Fibroblast of skin of scalp (primary cell): ENCODE measurements at regions not wholly inside any gene's neighbourhood (a gene's known extent, or its start where the extent isn't known, plus 50 kb on each side); places are given as distances from the start of the nearest gene placed in this dataset.
A peak's percentile ranks its signal among the peaks of the same experiment; 100 is the strongest.

Source experiments
- DNase-seq: peaks from one replicate; pipeline ENCODE4 v3.0.0-alpha.2; 2013

- peak; percentile 34 for DNase-seq
Measured at GRCh38 chr11:92276773-92277172, 52.2 kb downstream of the FAT3 start.

GRCh38 chr11:92277871-92278270, 53.3 kb downstream of the FAT3 start:
- DNase-seq: peak; percentile 50

- peak; percentile 25 for DNase-seq
Measured at GRCh38 chr11:92278791-92279433, 54.3 kb downstream of the FAT3 start.

GRCh38 chr11:92284107-92284506, 59.5 kb downstream of the FAT3 start:
- no peak for DNase-seq

GRCh38 chr11:92284558-92284957, 59.9 kb downstream of the FAT3 start:
- DNase-seq: no peak

- no peak for DNase-seq
Measured at GRCh38 chr11:92285776-92286175, 61.2 kb downstream of the FAT3 start.

GRCh38 chr11:92286709-92287108, 62.1 kb downstream of the FAT3 start:
- DNase-seq: no peak

- DNase-seq: peak; percentile 83
Measured at GRCh38 chr11:92295175-92296137, 70.8 kb downstream of the FAT3 start.

GRCh38 chr11:92296138-92296515, 71.5 kb downstream of the FAT3 start:
- DNase-seq: peak; percentile 91

GRCh38 chr11:92297567-92298553, 73.2 kb downstream of the FAT3 start:
- DNase-seq: peak; percentile 55

- DNase-seq: no peak
Measured at GRCh38 chr11:92300876-92301275, 76.3 kb downstream of the FAT3 start.

GRCh38 chr11:92302770-92303169, 78.2 kb downstream of the FAT3 start:
- DNase-seq: peak; percentile 60

- DNase-seq: no peak
Measured at GRCh38 chr11:92304271-92304670, 79.7 kb downstream of the FAT3 start.

GRCh38 chr11:92306966-92307510, 82.4 kb downstream of the FAT3 start:
- no peak for DNase-seq

- no peak for DNase-seq
Measured at GRCh38 chr11:92308366-92308765, 83.7 kb downstream of the FAT3 start.

- no peak for DNase-seq
Measured at GRCh38 chr11:92311616-92312449, 87.2 kb downstream of the FAT3 start.

GRCh38 chr11:92313784-92314183, 89.2 kb downstream of the FAT3 start:
- peak; percentile 53 for DNase-seq

- no peak for DNase-seq
Measured at GRCh38 chr11:92314499-92314898, 89.9 kb downstream of the FAT3 start.

GRCh38 chr11:92316106-92316809, 91.6 kb downstream of the FAT3 start:
- DNase-seq: no peak

- DNase-seq: no peak
Measured at GRCh38 chr11:92317222-92317621, 92.6 kb downstream of the FAT3 start.

GRCh38 chr11:92317721-92318120, 93.1 kb downstream of the FAT3 start:
- no peak for DNase-seq
